Cardiac muscle cell (in vitro differentiated cells and primary cell): ENCODE measurements at regions not wholly inside any gene's neighbourhood (a gene's known extent, or its start where the extent isn't known, plus 50 kb on each side); places are given as distances from the start of the nearest gene placed in this dataset.
"Not testable (repeated sequence)": the region's sequence is repeated elsewhere in the genome, so short reads cannot be mapped to it uniquely, and the experiment has no call there.

Experiments used
- DNase-seq, 2 donors: peaks; one replicate each; pipeline versions ENCODE4 v3.0.0 to v3.0.0-alpha.2; 2010 to 2017; ENCODE audit warnings: low read depth in 1 of 2, low spot score in 1 of 2
- H3K27ac ChIP-seq: fragments of 200-600 bp; sonication (generic); 2 replicates; pipeline ENCODE4 v1.5.1; 2016
- H3K27me3 ChIP-seq: fragments of 200-600 bp; sonication (generic); 2 replicates; pipeline ENCODE4 v1.6.0; 2016; ENCODE audit warnings: control low read depth
- H3K36me3 ChIP-seq: fragments of 200-600 bp; sonication (generic); 2 replicates; pipeline ENCODE4 v1.5.1; 2016; ENCODE audit warnings: control low read depth
- H3K4me1 ChIP-seq: fragments of 200-600 bp; sonication (generic); 2 replicates; pipeline ENCODE4 v1.8.1; 2017; ENCODE audit warnings: low read depth, mild to moderate bottlenecking, mixed run types
- H3K4me3 ChIP-seq: fragments of 200-600 bp; sonication (generic); 2 replicates; pipeline ENCODE4 v1.5.1; 2016; ENCODE audit warnings: mild to moderate bottlenecking
- H3K9me3 ChIP-seq: fragments of 200-600 bp; sonication (generic); 2 replicates; pipeline ENCODE4 v1.5.1; 2017; ENCODE audit warnings: low read depth, mild to moderate bottlenecking, control low read depth
- CTCF ChIP-seq: IDR thresholded peaks from 2 replicates; pipeline ENCODE4 v1.5.1; 2012; ENCODE audit warnings: low read depth, mild to moderate bottlenecking, low read length

GRCh38 chrX:1134156-1134555 lies 78.3 kb downstream of the CRLF2 start:
- H3K4me3 ChIP-seq: no peak overlapping the region
- DNase-seq: no peak
- no peaks in the 10 kb centered on the region for H3K36me3 ChIP-seq
- H3K4me1 ChIP-seq: no peaks in the 10 kb centered on the region
- H3K27me3 ChIP-seq: no peaks in the 10 kb centered on the region
- no peak for TF ChIP-seq CTCF
- H3K9me3 ChIP-seq: no peaks in the 10 kb centered on the region
- H3K27ac ChIP-seq: no peak overlapping the region

DNA sequence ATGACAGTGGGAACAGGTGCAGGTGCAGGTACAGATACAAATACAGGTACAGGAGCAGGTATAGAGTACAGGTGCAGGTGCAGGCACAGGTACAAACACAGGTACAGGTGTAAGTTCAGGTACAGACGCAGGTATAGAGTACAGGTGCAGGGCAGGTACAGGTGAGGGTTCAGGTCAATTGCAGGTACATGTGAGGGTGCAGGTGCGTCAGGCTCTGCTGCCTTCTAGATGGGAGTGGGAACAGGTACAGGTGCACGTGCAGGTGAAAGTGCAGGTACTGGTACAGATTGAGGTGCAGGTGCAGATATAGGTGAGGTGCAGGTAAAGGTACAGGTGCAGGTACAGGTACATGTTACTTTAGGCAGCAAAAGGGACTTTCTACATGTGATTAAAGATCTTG lies 85.7 kb downstream of the CRLF2 start:
- no peak for DNase-seq
- no peaks in the 10 kb centered on the region for H3K9me3 ChIP-seq
- no peaks in the 10 kb centered on the region for H3K4me1 ChIP-seq
- H3K4me3 ChIP-seq: no peak overlapping the region
- H3K27ac ChIP-seq: no peak overlapping the region
- TF ChIP-seq CTCF: no peak
- H3K36me3 ChIP-seq: no peaks in the 10 kb centered on the region
- H3K27me3 ChIP-seq: no peaks in the 10 kb centered on the region

DNA sequence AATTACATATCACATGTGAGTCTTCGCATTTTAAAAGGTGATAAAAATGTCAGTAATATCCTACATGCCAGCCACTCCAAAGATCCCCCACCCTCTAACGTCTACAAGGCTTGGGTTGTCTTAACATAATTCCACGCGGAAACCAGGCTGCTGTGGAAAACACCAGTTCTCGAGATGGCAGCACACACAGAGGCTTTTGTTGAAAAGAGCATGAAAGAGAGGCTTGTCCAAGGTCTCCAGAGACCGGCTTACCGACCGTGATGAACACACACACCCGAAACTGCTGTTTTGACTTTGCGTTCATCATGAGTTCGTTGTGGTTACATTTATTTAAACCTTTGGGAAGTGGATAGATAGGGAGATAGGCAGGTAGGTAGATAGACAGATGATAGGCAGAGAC lies 87.9 kb downstream of the CRLF2 start:
- H3K27ac ChIP-seq: no peak overlapping the region
- TF ChIP-seq CTCF: no peak
- DNase-seq: no peak

GRCh38 chrX:1122851-1123250 lies 89.6 kb downstream of the CRLF2 start:
- not testable (repeated sequence) for H3K36me3 ChIP-seq, H3K27me3 ChIP-seq, H3K4me3 ChIP-seq, H3K27ac ChIP-seq, H3K9me3 ChIP-seq, DNase-seq, H3K4me1 ChIP-seq

More for the DNA sequence above, 87.9 kb downstream of the CRLF2 start:
- Histone ChIP-seq H3K36me3 (no peaks in the 10 kb centered on the region), H3K4me3 (no peak overlapping the region), H3K27me3 (no peaks in the 10 kb centered on the region), H3K4me1 (no peaks in the 10 kb centered on the region), H3K9me3 (no peaks in the 10 kb centered on the region)

DNA sequence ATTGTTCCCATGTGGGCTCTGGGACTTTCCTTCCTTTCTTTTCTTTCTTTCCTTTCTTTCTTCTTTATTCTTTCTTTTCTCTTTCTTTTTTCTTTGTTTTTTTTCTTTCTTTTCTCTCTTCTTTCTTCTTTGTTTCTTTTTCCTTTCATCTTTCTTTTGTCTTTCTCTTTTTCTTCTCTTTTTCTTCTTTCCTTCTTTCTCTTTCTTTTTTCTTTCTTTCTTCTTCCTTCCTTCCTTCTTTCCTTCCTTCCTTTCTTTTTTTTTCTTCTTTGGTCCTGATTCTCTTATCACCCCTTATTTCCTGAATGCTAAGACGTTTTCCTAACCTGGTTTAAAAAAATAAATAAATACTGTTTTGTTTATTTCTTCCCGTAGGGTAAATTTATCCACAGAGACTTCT lies 93.2 kb downstream of the CRLF2 start:
- no peak for DNase-seq
- no peaks in the 10 kb centered on the region for H3K4me1 ChIP-seq
- H3K27ac ChIP-seq: no peak overlapping the region
- no peaks in the 10 kb centered on the region for H3K9me3 ChIP-seq
- H3K27me3 ChIP-seq: no peaks in the 10 kb centered on the region
- TF ChIP-seq CTCF: no peak
- no peak overlapping the region for H3K4me3 ChIP-seq
- no peaks in the 10 kb centered on the region for H3K36me3 ChIP-seq

DNA sequence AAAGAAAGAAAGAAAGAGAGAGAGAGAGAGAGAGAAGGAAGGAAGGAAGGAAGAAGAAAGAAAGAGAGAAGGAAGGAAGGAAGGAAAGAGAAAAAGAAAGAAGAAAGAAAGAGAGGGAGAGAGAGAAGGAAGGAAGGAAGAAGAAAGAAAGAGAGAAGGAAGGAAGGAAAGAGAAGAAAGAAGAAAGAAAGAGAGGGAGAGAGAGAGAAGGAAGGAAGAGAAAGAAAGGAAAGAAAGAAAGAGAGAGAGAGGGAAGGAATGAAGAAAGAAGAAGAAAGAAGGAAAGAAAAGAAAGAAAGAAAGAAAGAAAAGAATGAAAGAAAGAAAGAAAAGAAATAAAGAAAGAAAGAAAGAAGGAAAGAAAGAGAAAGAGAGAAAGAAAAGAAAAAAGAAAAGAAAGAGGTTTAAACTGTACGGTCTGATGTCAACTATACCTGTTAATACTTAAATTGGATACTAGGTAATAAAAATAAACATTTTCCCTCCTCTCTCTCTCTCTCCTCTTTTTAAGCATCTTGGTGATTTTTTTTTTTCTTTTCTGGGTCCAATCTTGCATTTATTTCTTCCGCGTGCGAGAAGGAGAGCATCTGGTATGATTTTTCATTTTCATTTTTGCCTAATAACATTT lies 93.8 kb downstream of the CRLF2 start:
- no peak for DNase-seq
- no peak for TF ChIP-seq CTCF
- Histone ChIP-seq H3K4me1 (no peaks in the 10 kb centered on the region), H3K27me3 (no peaks in the 10 kb centered on the region), H3K27ac (no peak overlapping the region), H3K9me3 (no peaks in the 10 kb centered on the region), H3K36me3 (no peaks in the 10 kb centered on the region), H3K4me3 (no peak overlapping the region)

GRCh38 chrX:1115411-1115810 lies 97.0 kb downstream of the CRLF2 start:
- H3K36me3 ChIP-seq, H3K4me3 ChIP-seq, DNase-seq, H3K9me3 ChIP-seq, H3K27ac ChIP-seq, H3K4me1 ChIP-seq: not testable (repeated sequence)
- peaks cover 27% of the 10 kb centered on the region for H3K27me3 ChIP-seq
